SW480 (cell line): ENCODE measurements at regions not wholly inside any gene's neighbourhood (a gene's known extent, or its start where the extent isn't known, plus 50 kb on each side); places are given as distances from the start of the nearest gene placed in this dataset.
"Not testable (repeated sequence)": the region's sequence is repeated elsewhere in the genome, so short reads cannot be mapped to it uniquely, and the experiment has no call there.

Source experiments
- DNase-seq: peaks from one replicate; pipeline ENCODE4 v3.0.0-alpha.2; 2016; ENCODE audit warnings: low spot score

GRCh38 chr12:126447346-126447745 is 1382.1 kb downstream of the AACS start:
- DNase-seq: no peak

GRCh38 chr12:126451809-126452208 is 1386.6 kb downstream of the AACS start:
- no peak for DNase-seq

- not testable (repeated sequence) for DNase-seq
Observed at GRCh38 chr12:126452686-126453085, 1387.5 kb downstream of the AACS start.

GRCh38 chr12:126454581-126454980 is 1389.3 kb downstream of the AACS start:
- no peak for DNase-seq

- DNase-seq: no peak
Observed at GRCh38 chr12:126457776-126458175, 1392.5 kb downstream of the AACS start.

- DNase-seq: no peak
Observed at GRCh38 chr12:126464153-126464552, 1398.9 kb downstream of the AACS start.

- DNase-seq: no peak
Observed at GRCh38 chr12:126469211-126469610, 1404.0 kb downstream of the AACS start.

- DNase-seq: no peak
Observed at GRCh38 chr12:126474703-126475102, 1409.5 kb downstream of the AACS start.

- DNase-seq: no peak
Observed at GRCh38 chr12:126480451-126480850, 1415.2 kb downstream of the AACS start.

GRCh38 chr12:126481688-126482087 is 1416.5 kb downstream of the AACS start:
- no peak for DNase-seq

- DNase-seq: no peak
Observed at GRCh38 chr12:126482238-126482889, 1417.1 kb downstream of the AACS start.

GRCh38 chr12:126483145-126484068 is 1418.2 kb downstream of the AACS start:
- no peak for DNase-seq

- DNase-seq: no peak
Observed at GRCh38 chr12:126487431-126487980, 1422.3 kb downstream of the AACS start.

GRCh38 chr12:126488806-126489205 is 1423.6 kb downstream of the AACS start:
- no peak for DNase-seq

- no peak for DNase-seq
Observed at GRCh38 chr12:126492181-126492580, 1426.9 kb downstream of the AACS start.

GRCh38 chr12:126493366-126494108 is 1428.3 kb downstream of the AACS start:
- no peak for DNase-seq

GRCh38 chr12:126496201-126496600 is 1431.0 kb downstream of the AACS start:
- DNase-seq: no peak

GRCh38 chr12:126506426-126507182 is 1441.4 kb downstream of the AACS start:
- no peak for DNase-seq

GRCh38 chr12:126507231-126507630 is 1442.0 kb downstream of the AACS start:
- no peak for DNase-seq

GRCh38 chr12:126509572-126509971 is 1444.3 kb downstream of the AACS start:
- DNase-seq: no peak

GRCh38 chr12:126510630-126511029 is 1445.4 kb downstream of the AACS start:
- DNase-seq: no peak
